ENCODE measurements at regions not wholly inside any gene's neighbourhood (a gene's known extent, or its start where the extent isn't known, plus 50 kb on each side); places are given as distances from the start of the nearest gene placed in this dataset.
A peak's percentile ranks its signal among the peaks of the same experiment; 100 is the strongest.
"Not testable (repeated sequence)": the region's sequence is repeated elsewhere in the genome, so short reads cannot be mapped to it uniquely, and the experiment has no call there.

DNA sequence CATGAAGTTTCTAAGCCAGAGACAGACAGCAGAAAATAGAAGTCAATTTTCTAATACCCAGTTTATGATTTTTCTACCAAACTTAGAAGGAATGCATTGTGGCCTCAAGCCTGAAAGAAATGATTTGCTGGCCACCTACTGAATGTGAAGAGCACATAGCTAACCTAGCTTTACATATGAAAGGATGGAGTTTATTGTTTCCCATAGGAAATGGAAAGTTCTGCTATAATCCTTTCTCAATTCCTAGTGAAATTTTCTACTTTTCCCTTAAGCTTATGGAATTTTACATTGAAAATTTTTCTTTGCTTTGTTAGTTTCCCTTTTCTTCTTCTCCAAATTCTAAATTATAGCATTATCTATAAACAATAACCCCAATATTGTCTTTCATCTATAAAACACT, 110.1 kb downstream of the TMEM167A start:
- Histone ChIP-seq H3K27ac (no peak overlapping the region), H3K4me3 (no peak overlapping the region)

DNA sequence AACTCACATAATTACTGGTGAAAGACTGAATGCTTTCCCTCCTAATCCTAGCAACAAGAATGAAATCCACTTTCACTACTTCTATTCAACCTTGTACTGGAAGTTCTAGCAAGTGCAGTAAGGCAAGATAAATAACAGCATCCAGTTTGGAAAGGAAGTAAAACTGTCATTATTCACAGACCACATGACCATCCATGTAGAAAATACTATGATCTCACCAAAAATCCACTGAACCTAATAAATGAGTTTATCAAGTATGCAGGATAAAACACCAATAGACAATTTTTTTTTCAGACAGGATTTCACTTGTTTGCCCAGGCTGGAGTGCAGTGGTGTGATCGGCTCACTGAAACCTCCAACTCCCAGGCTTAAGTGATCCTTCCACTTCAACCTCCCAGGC, 117.7 kb downstream of the TMEM167A start:
- Histone ChIP-seq H3K27ac (no peak overlapping the region), H3K4me3 (no peak overlapping the region)

DNA sequence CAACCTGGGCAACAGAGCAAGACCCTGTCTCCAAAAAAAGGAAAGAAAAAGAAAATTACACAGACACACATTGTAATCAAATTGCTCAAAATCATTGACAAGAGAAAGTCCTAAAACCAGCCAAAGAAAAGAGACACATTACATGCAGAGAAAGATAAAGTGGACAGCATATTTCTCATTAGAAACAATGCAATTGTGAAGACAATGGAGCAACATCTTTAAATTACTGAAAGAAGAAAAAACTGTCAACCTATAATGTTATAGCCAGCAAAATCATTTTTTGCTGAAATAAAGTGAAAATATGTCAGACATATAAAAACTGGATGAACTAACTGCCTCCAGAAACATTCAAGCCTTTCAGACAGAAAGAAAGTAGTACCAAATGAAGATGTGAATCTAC, 120.6 kb downstream of the TMEM167A start:
- Histone ChIP-seq H3K4me3 (no peak overlapping the region), H3K27ac (no peak overlapping the region)

DNA sequence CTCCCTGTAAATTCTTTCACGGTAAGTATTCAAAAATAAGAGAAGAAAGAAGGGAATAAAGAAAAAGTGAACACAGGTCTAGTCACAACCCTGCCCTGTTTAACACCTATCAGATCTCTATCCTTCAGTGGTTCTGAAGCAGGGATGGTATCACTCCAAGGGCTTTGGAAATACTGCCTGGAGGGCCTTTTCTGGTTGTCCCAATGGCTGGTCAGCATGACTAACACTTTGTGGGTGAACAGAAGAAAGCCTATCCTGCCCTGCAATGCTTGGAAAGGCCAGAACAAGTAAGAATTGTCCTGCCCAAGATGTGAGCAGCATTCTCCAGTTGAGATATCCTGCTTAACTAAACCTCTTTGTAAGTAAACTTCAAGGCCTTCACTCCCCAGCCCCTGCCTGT, 124.9 kb downstream of the TMEM167A start:
- no peak overlapping the region for H3K27ac ChIP-seq
- H3K4me3 ChIP-seq: no peak overlapping the region

DNA sequence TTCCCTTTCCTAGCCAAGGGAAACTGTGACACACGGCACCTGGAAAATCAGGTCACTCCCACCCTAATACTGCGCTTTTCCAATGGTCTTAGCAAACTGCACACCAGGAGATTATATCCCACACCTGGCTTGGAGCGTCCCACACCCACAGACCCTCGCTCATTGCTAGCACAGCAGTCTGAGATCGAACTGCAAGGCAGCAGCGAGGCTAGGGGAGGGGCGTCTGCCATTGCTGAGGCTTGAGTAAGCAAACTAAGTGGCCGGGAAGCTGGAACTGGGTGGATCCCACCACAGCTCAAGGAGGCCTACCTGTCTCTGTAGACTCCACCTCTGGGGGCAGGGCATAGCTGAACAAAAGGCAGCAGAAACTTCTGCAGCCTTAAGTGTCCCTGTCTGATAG, 132.9 kb downstream of the TMEM167A start:
- not testable (repeated sequence) for H3K4me3 ChIP-seq, H3K27ac ChIP-seq

DNA sequence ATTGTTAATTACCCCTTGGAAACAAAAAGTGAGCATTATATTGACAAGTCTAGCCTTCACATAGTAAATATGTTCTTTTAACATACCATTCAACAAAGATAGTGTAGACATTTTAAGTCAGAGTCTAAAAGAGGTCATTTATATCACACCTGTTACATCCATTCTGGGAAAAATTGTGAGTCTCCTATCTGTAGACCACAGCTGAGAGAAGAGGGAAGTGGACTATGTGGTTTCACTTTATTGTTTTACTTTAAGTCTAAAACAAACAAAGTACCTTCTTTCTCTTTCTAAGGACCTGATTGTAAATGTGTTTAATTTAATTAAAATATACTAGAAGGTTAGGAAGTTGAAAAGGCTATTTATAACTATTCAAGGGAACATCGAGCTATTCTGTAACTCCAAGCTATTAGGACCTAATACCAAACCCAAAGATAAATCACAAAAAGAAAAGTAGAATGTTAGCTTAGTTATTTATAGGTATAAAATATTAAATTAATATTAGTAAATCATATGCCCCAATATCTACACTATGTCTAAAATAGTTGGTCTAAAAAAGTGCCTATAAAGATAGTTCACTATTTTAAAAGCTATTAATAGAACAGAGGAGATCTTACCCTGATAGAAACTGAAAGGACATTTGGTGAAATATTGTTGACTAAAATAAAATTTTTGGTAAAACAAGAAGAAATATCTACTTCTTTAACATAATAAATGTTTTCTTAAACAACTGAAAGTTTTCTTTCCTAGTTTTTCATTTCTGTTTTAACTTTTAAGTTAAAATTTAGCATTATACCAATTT, 134.9 kb downstream of the TMEM167A start:
- Histone ChIP-seq H3K4me3 (no peak overlapping the region), H3K27ac (no peak overlapping the region)

DNA sequence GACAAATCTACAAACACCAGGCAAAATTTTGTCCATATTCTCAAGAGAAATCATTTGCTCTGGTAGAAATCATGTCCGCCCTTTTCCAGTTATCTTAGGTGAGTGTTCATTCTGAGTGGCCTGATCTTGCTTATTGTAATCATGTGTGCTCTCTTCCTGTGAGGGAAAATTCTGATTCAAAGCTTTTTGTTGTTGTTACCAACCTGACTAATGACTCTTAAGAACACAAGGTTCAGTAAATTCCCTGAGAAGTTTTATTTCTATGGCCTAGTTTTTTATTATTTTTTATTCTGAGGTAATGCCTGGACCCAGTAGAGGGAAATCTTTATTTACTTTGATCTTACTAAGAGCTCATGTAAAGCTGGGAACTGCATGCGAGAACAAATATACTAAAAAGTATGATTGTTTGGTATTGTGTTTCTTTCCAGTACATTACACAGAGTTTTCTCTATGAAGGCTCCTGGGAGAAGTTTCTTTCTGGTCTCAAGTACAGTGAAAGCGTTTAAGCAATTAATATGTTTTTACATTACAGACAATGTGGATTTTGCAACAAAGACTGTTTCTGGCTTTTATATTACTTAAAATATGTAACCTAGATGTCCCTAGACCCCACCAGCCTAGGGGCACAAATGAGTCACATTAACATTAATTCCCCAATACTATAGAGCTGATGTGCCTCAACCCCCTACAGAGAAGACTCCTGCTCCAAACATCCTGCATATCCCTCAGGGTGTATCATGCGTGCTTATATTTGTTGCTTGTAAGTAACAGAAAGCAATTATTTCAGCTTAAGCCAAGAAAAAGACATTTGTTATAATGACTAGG, 138.1 kb downstream of the TMEM167A start:
- Histone ChIP-seq H3K27ac (no peak overlapping the region), H3K4me3 (no peak overlapping the region)

DNA sequence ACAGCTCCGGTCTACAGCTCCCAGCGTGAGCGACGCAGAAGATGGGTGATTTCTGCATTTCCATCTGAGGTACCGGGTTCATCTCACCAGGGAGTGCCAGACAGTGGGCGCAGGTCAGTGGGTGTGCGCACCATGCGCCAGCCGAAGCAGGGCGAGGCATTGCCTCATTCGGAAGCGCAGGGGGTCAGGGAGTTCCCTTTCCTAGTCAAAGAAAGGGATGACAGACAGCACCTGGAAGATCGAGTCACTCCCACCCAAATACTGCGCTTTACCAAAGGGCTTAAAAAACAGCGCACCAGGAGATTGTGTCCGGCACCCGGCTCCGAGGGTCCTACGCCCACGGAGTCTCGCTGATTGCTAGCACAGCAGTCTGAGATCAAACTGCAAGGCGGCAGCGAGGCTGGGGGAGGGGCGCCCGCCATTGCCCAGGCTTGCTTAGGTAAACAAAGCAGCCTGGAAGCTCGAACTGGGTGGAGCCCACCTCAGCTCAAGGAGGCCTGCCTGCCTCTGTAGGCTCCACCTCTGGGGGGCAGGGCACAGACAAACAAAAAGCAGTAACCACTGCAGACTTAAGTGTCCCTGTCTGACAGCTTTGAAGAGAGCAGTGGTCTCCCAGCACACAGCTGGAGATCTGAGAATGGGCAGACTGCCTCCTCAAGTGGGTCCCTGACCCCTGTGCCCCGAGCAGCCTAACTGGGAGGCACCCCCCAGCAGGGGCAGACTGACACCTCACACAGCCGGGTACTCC, 144.5 kb downstream of the TMEM167A start:
- not testable (repeated sequence) for H3K4me3 ChIP-seq, H3K27ac ChIP-seq

DNA sequence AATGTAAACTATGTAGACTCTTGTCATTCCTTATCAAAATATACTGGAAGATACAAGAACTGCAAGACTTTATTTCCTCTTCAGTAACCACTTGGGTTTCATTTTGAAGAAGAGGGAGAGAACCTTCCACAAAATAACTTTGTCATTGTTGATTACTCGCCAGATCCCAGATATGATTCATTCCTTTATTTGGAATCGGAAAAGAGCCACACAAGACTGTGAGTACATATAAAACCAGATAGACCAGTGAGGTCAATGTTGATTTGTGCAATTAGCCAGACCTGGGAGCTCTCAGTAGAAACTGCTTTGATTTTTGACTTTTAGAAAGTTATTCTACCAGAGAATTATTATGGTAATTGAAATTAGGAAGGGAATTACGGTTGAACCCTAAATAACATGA, 146.1 kb downstream of the TMEM167A start:
- Histone ChIP-seq H3K4me3 (no peak overlapping the region), H3K27ac (peak overlapping the region in 3 of 21 experiments; percentile 32 to 55 (median 46))

DNA sequence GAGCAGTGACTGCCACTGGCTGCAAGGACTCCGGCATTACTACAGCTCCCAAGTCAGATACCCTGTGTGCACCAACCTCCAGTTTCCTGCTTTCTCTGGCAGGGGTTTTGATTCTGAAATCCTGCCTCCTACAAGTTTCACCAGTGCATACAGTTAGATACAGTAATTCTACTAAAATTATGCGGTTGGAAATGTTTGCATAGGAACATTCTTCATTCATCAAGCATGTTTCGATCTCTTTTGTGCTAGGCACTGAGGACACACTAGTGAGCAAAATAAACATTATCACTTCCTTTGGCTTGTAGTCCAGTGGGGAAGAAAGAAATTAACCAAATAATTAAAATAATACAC, 152.2 kb downstream of the TMEM167A start:
- H3K27ac ChIP-seq: no peak overlapping the region
- no peak overlapping the region for H3K4me3 ChIP-seq

DNA sequence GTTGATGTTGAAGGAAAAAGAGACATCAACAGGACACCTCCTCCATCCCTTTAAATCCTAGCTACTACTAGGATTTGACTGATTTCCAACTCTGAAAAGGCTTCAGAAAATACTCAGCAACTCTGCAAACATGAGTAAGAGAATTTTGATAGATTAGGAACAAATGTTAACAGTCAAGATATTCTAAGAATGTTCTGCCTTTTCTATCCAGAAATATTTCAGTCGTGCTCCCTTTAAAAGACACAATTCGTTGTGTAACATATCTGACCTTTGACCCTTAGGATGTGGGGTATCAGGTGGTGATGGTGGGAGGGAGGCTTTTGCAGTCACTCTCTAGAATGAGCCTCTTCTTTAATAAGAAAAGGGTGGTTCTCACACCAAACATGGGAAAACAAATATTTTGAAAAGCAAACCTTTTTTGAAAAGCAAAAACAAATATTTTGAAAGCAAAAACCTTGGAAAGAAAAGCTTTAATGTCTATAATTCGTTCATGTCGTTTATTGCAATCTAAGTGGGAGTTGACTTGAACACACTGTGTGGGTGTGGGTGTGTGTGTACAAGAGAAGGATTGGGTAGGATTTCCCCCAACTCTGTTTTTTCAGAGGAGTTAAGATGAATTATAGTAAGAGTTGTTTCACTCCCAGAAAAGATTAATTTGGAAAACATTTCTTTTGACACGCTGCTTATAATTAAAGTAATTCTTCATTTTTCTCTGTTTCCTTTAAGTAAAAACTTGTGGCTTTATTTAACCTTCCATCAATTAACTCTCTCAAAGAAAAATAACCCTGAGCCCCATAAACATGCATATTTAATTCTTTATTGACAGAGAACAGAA, 152.8 kb downstream of the TMEM167A start:
- Histone ChIP-seq H3K4me3 (no peak overlapping the region), H3K27ac (no peak overlapping the region)

DNA sequence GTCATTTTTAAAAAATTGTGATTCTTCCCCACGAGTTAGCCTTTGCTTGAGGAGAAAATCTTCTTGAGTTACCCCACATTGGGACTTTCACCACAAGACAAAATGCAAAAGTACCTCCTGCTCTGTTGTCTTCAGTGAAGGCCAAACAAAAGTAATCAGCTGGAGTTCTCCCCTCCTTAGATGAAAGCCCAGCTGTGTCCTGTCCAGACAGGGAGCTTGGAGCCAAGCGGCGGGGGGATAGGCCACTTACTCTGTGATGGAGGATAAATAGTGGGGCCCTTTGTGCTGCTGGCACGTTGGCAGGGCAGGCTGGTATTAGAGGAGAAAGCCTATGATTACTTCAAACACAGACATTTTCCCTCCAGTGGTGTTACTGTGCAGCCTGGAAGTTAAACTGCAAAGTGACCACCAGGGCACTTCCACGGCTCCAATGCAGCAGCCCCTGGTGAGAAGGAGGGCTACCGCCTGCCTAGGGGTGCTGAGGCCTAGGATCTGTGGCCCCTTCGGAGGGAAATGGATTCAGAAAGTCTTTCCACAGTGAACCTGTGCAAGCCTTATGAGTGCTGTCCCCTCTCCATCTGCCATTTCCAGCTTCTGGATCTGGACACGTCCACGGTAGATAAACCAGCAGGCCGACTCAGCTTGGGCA, 155.0 kb downstream of the TMEM167A start:
- no peak overlapping the region for H3K27ac ChIP-seq
- no peak overlapping the region for H3K4me3 ChIP-seq

DNA sequence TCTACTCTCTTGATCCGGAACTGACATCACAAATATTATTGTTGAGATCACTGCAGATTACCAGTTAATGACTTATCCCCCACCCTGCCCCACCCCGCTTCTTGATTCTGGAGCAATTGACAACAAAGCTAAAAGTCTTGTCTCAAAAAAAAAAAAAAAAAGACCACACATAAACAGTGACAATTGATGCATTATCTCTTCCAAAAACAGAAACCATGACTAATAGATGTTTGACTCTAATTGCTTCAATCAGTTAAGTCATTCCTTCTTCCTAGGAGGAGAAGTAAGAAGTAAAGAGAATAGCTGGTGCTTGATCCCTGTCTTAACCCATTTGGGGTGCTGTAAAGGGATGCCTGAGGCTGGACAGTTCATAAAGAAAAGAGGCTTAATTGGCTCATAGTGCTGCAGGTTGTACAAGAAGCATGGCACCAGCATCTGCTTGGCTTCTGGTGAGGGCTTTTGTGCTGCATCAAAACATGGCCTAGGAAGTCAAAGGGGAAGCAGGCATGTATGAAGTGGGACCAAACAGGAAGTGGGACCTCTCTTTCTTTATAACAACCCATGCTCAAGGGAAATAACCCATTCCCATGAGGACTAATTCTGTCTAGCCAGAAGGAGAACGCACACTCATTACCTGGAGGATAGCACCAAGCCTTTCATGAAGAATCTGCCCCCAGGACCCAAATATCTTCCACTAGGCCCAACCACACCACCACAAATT, 158.7 kb downstream of the TMEM167A start:
- no peak overlapping the region for H3K27ac ChIP-seq
- H3K4me3 ChIP-seq: no peak overlapping the region

DNA sequence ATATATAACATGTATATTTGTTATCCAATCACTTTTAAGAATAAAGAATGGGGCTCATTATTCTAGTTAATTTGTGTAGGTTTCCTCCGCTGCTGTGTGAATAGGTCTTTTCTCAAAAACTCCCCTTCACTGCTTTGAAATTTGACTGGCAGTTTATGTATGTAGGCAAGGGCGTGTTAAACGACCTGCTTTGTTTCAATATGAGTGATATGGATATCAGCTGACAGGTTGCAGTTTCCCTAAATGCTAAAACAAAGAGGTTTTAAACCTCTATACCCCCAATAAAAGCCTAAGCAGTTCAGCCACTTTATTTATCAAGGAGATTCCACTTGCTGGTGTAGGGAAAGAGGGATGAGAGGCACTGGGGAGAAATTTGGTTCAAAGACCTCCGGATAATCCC, 159.6 kb downstream of the TMEM167A start:
- H3K27ac ChIP-seq: no peak overlapping the region
- no peak overlapping the region for H3K4me3 ChIP-seq

DNA sequence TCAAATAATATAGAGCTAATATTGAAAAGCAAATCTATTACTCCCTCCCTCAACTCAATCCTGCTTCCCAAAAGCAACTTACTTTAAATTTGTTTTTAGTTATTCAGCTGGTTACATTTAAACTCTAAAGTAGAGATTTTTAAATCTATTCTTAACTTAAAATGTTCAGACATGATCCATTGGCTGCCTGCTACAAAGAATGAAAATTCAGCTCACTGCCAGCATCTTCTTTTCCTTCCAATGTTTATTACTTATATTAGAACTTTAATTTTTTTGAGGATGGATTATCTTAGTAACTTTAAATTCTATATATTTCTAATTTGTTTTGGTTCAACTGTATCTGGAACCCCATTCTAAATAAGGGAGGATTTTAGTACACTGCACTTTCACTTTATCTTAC, 163.2 kb downstream of the TMEM167A start:
- Histone ChIP-seq H3K27ac (no peak overlapping the region), H3K4me3 (no peak overlapping the region)

DNA sequence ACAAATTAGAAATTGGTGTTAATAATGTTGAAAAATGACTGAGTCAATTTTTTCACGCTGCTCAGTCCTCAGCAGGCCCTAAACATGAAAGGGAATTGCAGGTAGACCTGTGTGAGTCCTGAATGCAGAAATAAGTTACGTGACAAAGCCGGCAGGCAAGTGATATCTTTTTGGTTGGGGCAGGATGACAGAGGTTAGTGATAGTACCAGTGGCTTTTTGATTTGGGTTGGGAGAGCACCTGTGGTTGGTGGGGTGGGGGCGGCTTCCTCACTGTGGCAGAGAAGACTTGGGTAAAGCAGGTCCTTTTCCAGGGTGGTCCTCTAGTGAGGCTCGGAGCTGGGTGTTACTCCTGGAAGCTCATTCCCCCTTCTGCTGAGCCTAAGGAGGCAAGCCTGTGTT, 164.7 kb downstream of the TMEM167A start:
- Histone ChIP-seq H3K27ac (no peak overlapping the region), H3K4me3 (no peak overlapping the region)

DNA sequence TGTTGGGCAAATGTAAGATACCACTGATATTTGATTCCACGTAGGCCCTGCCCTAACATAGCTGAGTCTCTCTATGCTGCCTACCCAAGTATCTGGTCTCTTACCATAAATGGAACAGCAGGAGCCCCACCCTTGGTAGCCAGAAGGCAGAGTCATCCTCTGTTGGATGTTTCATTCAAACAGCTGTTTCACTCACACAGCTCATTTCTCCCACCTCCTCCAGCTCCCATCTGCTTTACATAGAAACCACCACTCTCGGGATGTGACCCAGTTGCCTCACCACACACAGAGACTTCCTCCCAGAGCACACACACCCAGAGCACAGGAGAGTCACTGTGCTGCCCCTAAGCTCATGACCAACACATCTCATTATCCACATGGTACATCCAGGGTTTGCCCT, 165.3 kb downstream of the TMEM167A start:
- H3K4me3 ChIP-seq: no peak overlapping the region

DNA sequence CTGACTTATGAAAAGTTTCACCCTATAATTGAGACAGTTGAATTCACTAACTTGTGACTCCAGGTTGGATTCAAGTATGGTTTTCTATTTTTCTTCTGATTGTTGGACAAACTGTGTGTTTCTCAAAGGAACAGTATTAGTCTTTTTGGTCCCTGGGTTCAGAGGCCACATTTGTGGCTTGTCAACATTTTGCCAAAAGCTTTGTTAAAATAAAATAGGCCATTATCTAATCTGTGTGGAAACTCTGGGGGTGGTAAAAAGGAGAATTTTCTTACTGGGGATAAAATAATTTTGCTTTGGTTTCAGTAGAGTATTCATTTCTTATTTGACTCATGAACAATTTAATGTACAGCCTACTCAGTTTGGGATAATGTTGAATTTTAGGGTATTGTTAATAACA, 166.3 kb downstream of the TMEM167A start:
- no peak overlapping the region for H3K27ac ChIP-seq
- H3K4me3 ChIP-seq: no peak overlapping the region

More for the DNA sequence above, 165.3 kb downstream of the TMEM167A start:
- no peak overlapping the region for H3K27ac ChIP-seq

DNA sequence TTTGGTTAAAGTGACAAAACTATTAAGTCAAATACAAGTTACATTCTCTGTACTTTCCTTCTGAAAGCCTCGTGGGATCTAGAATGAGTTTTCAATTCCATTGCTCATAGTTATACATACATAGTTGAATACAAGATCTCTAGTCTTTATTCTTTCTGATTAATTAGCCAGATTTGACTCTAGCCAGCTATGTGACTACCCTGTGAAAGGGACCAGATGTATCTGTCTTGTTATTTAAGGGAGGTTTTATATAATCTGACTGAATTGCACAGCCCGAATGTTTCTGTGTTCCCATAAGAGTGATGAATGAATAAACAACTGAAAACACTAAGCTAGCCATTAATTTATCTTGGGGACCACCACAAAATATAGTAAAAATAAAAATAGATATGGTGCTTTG, 166.7 kb downstream of the TMEM167A start:
- no peak overlapping the region for H3K4me3 ChIP-seq
- no peak overlapping the region for H3K27ac ChIP-seq

Data from skin epidermis (tissue), 12 donors.